ENCODE measurements at regions not wholly inside any gene's neighbourhood (a gene's known extent, or its start where the extent isn't known, plus 50 kb on each side); places are given as distances from the start of the nearest gene placed in this dataset.
"Not testable (repeated sequence)": the region's sequence is repeated elsewhere in the genome, so short reads cannot be mapped to it uniquely, and the experiment has no call there.

DNA sequence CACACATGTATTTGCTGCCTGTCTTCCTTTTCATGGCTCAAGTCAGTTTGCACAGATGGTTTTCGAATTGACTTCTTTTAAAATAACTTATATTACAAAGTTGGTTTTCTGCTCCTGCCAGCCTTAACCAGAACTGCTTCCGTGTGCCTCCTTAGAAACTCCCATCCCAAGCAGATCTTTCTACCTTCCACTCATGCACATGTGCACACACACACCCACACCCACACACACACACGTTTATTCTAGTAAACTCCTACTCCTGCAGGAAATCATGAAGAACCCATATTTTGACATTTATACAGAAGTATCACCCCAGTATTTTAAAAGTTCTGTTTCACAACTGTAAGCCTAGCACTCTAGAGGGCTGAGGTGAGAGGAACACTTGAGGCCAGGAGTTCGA, 329.5 kb upstream of the SOX9 start:
- no peak for DNase-seq (ENCODE audit: low read depth in 2 of 3, low spot score in 1 of 3)

DNA sequence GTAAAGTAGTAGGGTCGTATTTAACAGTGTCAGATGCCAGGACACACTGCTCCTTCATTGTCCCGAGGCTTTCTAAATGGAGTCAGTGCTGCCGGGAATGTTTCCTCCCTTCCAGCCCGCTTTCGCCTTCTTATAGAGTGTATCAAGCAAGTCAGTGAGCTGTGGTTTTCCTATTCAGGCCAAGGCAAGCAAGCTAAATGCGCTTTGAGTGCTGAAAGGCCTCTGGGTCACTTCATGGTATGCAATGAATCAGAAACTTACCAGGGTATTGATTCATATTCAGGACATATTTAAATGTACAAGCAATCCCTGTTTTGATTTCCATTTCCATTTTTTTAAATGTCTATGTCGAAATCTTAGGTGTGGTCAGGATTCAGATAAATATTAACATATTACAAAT, 327.9 kb upstream of the SOX9 start:
- DNase-seq (ENCODE audit: low read depth in 2 of 3, low spot score in 1 of 3): no peak

DNA sequence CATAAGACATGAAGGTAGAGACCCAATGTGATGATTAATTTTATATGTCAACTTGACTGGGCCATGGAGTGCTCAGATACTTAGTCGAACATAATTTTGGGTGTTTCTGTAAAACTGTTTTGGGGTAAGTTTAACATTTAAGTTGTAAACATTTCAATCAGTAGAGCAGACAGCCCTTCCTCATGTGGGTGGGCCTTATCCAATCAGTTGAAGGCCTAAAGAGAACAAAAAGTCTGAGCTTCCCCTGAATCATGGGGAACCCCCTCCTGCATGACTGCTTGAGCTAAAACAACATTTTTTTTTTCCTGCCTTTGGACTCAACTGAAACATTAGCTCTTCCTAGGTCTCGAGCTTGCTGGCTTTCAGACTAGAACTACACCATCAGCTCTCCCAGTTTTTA, 327.3 kb upstream of the SOX9 start:
- no peak for DNase-seq (ENCODE audit: low read depth in 2 of 3, low spot score in 1 of 3)

GRCh38 chr17:71798701-71799100, 322.1 kb upstream of the SOX9 start:
- no peak for DNase-seq (ENCODE audit: low read depth in 2 of 3, low spot score in 1 of 3)

DNA sequence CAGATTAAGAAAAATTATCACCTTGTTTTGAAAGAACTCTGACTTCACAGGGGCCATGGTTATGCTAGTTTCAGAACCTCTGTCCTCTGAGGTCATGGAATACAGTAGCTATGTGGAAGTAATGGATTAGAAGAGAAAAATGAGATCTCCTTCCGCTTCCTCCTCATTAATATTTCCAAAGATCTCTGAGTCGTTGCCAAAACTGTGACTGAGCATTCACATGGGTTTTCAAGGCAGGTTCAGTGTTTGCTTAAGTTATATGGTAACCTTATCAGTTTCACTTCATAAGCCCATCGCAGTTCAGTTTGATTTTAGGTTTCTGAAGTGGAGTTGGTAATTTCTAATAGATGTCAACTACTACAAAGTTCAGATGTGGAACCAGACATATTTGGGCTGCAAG, 321.2 kb upstream of the SOX9 start:
- no peak for DNase-seq (ENCODE audit: low read depth in 2 of 3, low spot score in 1 of 3)

- no peak for DNase-seq (ENCODE audit: low read depth in 2 of 3, low spot score in 1 of 3)
These were observed 319.5 kb upstream of the SOX9 start for GRCh38 chr17:71801301-71801700.

GRCh38 chr17:71802663-71803062, 318.2 kb upstream of the SOX9 start:
- DNase-seq (ENCODE audit: low read depth in 2 of 3, low spot score in 1 of 3): no peak

- no peak for DNase-seq (ENCODE audit: low read depth in 2 of 3, low spot score in 1 of 3)
These were observed 317.1 kb upstream of the SOX9 start for GRCh38 chr17:71803656-71804284.

- DNase-seq (ENCODE audit: low read depth in 2 of 3, low spot score in 1 of 3): no peak
These were observed 311.3 kb upstream of the SOX9 start for GRCh38 chr17:71809537-71809936.

DNA sequence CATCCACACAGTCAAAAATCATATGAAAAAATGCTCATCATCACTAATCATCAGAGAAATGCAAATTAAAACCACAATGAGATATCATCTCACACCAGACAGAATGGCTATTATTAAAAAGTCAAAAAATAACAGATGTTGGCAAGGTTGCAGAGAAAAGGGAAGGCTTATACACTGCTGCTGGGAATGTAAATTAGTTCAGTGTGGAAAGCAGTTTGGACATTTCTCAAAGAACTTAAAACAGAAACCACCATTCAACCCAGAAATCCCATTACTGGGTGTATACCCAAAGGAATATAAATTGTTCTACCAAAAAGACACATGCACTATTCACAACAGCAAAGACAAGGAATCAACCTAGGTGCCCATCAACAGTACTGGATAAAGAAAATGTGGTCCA, 307.0 kb upstream of the SOX9 start:
- DNase-seq (ENCODE audit: low read depth in 2 of 3, low spot score in 1 of 3): not testable (repeated sequence)

DNA sequence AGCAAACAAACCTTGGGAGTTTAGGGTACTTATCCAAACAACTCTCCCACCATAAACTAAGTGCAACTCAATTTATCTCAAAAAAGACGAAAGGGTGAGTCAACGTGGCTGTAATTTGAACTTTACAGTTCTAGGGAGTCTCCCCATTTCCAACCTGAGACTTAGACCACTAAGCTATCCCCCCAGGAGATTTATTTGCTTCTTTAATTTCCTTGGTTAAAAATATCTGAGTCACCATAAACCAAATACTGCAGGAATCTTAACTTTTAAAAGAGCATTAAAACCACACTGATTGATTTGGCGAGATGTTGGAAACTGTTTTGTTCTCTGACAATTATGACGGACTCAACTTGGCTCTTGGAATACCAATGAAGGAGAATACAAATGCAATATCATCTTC, 299.3 kb upstream of the SOX9 start:
- DNase-seq (ENCODE audit: low read depth in 2 of 3, low spot score in 1 of 3): no peak

DNA sequence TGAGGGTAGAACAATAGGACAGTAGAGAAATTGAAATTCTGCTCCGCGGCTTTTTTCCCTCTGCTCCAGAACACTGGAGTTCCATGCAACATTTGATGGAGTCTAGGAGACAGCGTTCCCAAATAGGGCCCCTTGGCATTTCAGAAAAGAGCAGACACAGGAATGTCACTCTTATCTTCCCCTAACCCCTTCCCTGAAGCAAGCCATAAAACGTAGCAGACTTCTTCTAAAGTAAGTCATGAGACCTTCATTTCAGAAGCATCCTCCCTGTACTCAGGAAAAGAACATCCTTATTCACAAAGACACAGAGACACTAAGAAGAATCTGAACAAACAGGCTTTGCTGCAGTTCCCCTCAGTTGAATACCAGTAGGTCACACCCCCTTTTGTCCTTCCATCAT, 296.1 kb upstream of the SOX9 start:
- DNase-seq (ENCODE audit: low read depth in 2 of 3, low spot score in 1 of 3): no peak

DNA sequence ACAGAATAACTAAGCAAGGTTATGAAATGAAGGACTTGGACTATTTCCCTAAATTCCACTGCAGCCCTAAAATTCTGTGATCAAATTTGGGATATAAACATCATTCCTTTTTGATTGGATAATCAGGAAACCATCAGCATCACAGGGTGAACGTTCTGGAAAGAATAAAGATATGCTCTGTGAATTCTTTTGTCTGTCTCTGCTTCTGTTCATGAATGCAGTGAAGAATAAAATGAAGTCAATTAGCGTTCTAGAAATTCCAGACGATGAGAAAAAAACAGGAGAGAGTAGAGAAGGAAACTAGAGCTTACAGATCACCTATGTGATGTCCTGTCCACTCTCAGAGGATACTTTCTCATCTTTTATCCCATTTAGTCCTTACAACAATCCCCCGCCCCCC, 295.1 kb upstream of the SOX9 start:
- no peak for DNase-seq (ENCODE audit: low read depth in 2 of 3, low spot score in 1 of 3)

- DNase-seq (ENCODE audit: low read depth in 2 of 3, low spot score in 1 of 3): no peak
These were observed 292.6 kb upstream of the SOX9 start for GRCh38 chr17:71828182-71828596.

DNA sequence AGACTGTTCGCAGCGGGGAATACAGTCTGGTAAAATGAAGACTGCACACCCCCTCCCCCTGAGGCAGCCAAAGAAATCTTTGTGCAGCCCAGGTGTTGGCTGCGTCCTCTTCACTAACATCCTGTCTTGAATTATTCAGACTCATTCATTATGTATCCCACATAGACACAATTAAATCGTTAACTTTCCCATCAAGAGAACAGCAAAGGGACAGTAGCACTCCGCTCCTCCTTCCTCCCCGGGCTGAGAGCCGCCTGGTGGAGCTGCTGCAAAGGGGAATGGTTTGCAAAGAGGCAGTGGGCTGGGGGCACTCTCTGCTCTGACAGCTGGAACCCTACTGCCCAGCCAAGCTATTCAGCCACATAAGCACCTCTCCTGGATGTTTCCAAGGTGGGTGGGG, 290.0 kb upstream of the SOX9 start:
- no peak for DNase-seq (ENCODE audit: low read depth in 2 of 3, low spot score in 1 of 3)

DNA sequence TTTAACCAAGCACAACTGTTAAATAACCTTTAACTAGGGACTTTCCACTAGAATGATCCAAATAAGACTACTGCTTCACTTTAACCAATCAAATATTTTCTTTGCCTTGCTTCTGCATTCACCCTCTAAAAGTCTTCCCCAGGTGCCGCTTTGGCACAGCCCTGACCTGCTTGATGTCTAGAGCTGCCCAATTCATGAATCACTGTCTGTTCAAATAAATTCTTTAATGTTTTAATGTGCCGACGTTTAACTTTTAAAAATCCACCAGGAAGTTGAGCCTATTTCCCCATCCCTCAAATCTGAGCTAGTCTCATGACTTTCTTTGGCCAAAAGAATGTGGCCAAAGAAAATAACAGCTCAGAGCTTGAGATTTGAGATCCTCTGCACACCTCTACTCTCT, 277.8 kb upstream of the SOX9 start:
- DNase-seq (ENCODE audit: low read depth in 2 of 3, low spot score in 1 of 3): no peak

- no peak for DNase-seq (ENCODE audit: low read depth in 2 of 3, low spot score in 1 of 3)
These were observed 275.5 kb upstream of the SOX9 start for GRCh38 chr17:71845337-71845736.

DNA sequence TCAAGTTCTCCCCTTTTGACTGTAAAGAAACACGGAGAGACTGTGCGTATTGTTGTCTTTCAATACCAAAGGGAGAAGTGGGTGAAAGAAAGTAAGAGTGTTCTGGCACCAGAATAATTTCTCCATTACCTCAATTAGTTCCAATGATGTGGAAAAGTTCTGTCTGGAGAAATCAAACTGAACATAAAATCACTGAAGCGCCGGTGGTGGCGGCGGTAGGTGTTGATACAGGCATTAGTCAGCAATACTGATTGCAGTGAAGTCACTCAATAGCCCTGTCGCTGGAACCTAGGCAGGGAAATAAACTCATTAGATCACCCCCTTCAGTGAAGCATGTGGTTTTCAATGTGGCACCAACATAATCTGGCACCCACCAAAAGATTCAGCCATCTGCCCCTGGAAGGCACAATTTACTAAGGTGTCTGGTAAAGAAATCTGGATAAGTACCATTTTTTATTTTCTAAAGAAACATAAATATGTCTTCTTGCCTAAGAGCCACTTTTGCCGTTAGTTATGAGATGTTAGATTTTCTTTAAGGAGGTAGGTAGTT, 274.2 kb upstream of the SOX9 start:
- DNase-seq (ENCODE audit: low read depth in 2 of 3, low spot score in 1 of 3): no peak

GRCh38 chr17:71849783-71850768, 270.7 kb upstream of the SOX9 start:
- no peak for DNase-seq (ENCODE audit: low read depth in 2 of 3, low spot score in 1 of 3)

DNA sequence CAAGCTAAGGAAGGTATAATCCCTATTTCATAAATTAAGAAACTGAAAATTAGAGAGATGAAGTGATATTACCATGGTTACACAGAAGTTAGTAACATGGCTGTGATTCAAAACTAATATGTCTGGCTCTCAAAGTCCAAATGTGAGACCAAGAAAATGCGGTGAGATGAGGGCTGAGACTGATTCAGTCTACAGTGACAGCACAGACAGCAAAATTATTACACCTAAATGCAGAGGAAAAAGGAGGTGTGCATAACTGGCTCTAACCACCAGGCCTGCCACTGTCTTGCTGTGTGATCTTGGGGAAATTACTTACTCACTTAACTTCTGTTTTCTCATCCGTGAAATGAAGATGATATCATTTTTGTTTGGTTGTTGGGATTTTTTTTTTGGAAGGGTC, 270.0 kb upstream of the SOX9 start:
- DNase-seq (ENCODE audit: low read depth in 2 of 3, low spot score in 1 of 3): no peak

DNA sequence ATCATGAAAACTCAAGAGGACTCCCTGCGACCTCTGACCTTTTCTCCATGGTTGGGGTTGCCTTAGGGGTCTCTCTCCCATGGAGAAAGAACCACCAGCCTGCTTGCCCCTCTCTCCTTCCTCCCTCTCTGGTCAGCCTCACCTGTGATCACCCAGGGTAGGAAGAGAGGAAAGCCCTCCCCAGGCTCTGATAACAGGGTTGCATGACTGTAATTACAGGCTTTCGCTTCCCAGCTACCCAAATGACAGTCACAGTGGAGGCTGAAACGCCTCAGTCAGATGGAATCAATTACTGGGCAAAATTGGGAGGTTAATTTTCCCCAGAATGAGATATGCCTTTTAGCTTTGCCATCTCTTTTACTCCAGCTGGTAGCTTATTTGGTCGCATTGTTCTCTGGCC, 265.8 kb upstream of the SOX9 start:
- no peak for DNase-seq (ENCODE audit: low read depth in 2 of 3, low spot score in 1 of 3)

GRCh38 chr17:71864755-71865154, 256.1 kb upstream of the SOX9 start:
- no peak for DNase-seq (ENCODE audit: low read depth in 2 of 3, low spot score in 1 of 3)
